ENCODE measurements at regions not wholly inside any gene's neighbourhood (a gene's known extent, or its start where the extent isn't known, plus 50 kb on each side); places are given as distances from the start of the nearest gene placed in this dataset.

DNA sequence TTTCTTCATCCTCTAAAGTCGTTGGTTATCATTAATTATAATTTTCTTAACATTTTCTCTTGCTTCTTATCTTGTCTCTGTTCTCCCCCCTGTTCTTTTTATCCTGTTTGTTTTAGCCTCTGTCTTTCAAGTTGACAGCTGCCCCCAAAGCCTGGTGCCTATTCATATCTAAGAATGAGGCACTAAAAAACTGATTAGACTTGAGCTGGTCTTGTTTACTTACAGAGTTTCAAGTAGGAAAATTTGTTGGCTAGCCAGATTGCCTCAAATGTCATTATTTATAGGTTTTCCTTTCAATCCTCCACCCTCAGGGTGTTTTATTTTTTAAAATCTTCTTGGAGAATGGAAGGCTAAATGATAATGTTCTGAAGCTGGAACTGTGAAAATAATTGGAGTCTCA is 236.0 kb downstream of the UTP18 start:
- DNase-seq: no peak

GRCh38 chr17:51499897-51500296 is 239.6 kb downstream of the UTP18 start:
- DNase-seq: no peak

GRCh38 chr17:51500454-51500853 is 240.1 kb downstream of the UTP18 start:
- DNase-seq: no peak

DNA sequence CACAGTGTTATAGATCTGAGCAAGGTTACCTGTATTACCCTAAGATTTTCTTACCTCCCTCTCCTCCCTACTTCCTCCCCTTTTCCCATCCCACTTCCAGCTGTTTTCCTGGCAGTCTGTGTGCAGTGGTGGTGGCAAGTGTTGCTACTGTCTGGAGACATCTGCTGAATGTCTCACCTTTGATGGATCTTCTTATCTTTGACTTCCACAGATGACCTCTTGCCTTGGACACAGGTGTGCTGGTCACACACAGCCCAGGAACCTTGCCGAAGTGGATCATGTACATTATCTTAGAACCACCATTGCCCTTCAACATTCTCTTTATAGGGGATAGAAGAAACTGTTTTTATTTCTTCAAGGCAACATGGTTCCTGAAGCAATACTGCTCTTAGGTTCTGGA is 245.1 kb downstream of the UTP18 start:
- no peak for DNase-seq

GRCh38 chr17:51507444-51507843 is 247.1 kb downstream of the UTP18 start:
- DNase-seq: no peak

DNA sequence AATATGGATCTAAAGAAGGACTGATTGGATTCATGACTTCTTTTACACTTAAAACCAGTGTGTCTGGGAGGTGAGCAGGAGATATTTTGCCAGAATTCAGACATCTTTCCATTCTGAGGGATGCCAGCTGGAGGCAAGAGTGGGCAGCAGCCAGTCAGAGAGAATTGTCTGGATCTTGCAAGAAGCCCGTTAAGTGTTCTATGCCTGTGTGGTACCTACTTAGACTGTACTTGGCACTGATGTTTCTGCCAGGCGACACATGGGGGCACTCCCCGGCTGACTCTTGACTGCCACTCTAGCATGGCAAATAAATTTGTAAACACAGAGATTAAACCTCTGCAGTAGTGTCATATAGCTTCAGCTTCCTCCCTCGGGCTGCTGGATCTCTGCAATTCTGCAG is 247.7 kb downstream of the UTP18 start:
- no peak for DNase-seq

DNA sequence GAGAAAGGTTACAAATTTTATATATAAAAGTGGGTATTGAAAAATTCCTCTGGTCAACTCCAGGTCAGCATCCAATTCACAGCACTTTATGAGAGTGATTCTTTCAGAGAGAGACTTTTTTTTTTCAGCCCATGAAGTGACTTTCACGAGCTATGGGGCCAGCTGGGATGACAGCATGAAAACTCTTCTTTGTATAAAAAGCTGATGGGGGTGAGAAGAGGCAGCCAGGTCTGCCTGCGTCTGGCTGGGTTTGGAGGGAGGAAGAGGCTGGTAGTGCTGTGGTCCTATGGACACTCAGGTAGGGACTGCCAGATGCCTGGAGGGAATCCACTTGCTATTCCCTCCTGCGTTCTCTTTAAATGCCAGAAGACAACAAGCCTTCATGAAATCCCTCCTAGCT is 250.6 kb downstream of the UTP18 start:
- no peak for DNase-seq

DNA sequence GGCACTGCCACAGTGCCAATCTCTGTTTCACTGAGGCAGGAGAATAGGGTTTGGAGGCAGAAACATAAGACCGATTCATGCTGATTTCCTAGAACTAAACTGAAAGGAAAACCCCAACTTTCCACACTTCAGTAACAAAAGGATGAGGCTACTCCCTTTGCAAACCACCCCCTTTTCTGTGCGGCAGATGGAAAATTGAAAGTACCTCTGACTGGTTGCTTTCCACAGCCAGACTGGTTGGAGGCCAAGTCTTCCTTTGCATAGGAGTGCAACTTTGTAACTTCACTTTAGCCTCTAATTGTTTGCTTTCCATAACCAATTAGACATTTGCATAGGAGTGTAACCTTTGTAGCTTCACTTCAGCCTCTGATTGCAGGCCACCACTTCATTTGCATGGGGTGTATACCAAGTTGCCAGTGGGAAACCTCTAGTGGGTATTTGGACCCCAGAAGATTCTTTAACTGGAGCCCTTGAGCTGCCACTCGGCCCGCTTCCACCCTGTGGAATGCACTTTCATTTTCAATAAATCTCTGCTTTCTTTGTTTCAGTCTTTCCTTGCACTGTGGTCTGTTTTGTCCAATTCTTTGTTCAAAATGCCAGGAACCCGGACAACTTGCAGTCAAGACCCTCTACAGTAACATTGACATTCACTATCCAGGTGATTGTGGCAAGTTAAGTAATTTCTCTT is 252.0 kb downstream of the UTP18 start:
- DNase-seq: no peak

- DNase-seq: no peak
Observed at GRCh38 chr17:51516924-51517323, 256.6 kb downstream of the UTP18 start.

DNA sequence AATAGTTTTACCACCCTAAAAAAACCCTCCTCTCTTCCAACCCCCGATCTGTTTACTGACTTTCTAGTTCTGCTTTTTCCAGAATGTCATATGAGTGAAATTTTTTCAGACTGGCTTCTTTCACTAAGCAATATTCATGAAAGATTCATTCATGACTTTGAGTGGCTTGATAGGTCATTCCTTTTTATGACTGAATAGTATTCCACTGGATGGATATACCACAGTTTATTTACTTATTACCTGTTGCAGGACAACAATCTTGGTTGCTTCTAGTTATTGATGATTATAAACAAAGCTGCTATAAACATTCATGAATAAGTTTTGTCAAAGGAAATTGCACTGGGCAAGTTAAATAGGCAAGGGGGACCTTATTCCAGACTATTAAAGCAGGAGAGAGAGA is 264.2 kb downstream of the UTP18 start:
- no peak for DNase-seq

DNA sequence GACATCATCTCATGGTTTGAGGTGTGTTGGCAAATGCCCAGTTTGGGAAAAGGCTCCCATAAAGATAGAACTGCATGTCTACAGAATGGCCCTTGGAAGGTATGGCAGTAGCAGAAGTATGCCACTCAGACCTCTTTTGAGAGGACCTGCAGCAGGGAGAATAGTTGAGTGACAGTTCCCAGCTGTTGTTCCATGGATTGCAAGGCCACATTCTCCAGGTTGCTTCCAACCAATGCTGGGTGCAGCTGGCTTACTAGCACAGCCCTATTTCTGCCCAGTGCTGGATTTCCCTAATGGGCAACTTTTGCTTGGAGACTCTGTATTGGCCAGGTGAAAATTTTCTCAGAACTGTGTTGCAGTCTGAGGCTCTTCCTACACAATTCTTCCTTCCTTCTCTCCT is 266.2 kb downstream of the UTP18 start:
- DNase-seq: no peak

GRCh38 chr17:51527225-51527982 is 267.1 kb downstream of the UTP18 start:
- DNase-seq: no peak

DNA sequence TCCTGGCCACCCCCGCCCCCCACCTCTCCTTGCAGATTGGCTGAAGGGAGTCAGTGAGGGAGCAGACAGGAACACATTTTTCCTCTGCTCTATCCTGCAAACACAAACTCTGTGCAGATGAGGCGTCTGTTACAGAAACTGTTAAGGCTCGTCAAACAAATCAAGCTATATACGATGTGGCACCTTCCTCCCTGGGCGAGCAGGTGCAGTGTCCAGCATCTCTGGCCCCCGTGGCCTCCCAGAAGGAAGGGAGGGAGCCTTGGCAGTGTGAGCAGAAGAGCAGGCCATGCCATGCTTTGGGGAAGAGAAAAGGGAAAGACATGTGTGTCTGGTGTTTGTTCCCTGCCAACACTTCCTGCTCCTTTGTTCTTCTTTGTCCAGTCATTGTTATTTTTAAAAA is 267.8 kb downstream of the UTP18 start:
- no peak for DNase-seq

- DNase-seq: no peak
Observed at GRCh38 chr17:51533219-51533618, 272.9 kb downstream of the UTP18 start.

- DNase-seq: no peak
Observed at GRCh38 chr17:51533821-51534220, 273.5 kb downstream of the UTP18 start.

- DNase-seq: no peak
Observed at GRCh38 chr17:51536627-51537026, 276.3 kb downstream of the UTP18 start.

DNA sequence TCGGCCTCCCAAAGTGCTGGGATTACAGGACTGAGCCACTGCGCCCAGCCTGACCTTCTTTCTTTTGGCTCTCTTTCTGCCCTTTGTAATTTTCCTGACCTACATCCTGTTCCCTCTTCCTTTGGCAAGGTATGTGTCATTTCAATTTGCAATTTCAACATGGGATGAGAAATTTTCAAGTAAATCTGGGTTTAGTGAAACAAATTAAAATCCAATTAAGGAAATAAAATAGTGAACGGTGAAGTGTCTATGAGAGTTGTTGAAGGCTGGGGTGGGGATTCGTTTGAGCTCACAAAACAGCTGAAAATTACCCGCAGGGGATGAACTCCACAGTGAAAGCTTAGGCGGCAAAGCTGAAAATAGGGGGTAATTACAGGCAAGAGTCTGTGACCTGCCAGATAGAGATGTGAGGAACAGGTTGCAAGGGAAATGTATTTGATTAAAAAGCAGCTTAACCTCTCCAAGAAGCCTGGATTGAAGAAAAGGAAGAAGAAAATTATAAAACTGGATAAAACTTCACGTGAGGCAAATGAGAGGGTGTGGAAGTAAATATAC is 277.7 kb downstream of the UTP18 start:
- DNase-seq: no peak

DNA sequence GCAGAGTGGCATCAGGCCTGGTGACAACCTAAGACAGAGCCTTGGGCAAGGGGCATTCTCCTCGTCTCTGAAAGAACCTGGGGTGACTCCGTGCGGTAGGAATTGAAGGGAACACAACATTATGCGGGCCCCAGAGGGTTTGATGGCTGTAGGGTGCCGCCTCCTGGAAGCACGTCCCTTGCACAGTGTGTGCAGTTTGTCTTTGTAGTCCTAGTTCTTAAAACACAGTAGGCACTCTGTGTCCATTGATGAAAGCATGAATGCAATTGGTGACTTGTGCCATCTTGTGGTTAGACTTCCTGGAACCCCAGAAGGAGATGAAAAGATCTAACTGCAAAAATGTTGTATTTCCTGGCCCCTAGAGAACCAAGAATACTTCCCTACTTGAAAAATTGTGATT is 279.8 kb downstream of the UTP18 start:
- DNase-seq: no peak

DNA sequence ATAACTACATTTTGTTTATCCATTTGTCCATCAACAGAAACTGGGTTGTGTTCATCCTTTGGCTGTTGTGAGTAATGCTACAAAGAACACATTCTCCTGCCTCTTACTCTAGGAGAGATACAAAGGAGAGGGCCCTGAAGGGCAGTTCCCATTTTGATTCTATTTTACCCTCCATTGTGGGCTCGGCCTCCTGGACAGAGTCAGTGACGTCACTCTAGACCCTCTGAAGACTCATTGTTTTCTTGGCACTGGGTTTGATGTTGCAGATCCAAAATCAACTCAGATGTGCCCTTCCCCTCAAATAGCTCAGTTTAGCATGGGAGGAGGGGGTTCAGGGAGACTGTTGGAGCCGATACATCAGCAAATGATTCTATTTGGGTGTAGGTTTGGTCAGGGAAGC is 280.9 kb downstream of the UTP18 start:
- no peak for DNase-seq

DNA sequence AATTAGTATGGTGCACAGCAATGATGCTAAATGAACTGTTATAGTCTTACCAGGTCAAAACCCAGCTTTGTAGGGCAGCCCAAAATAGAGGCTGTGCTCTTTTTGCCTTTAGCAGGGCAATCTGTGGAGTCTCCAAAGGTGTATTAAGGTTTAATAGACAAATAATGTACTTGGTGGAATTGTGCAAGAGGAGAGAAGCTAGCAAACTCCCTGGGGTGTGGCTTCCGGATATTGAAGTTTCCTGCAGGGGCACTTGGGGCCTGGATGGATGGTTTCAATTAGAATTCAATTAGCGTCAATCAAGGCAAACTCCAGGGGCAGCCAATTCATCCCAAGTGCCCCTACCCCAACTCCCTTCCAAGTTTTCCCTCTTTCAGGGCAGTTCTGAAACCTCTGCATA is 285.8 kb downstream of the UTP18 start:
- no peak for DNase-seq

DNA sequence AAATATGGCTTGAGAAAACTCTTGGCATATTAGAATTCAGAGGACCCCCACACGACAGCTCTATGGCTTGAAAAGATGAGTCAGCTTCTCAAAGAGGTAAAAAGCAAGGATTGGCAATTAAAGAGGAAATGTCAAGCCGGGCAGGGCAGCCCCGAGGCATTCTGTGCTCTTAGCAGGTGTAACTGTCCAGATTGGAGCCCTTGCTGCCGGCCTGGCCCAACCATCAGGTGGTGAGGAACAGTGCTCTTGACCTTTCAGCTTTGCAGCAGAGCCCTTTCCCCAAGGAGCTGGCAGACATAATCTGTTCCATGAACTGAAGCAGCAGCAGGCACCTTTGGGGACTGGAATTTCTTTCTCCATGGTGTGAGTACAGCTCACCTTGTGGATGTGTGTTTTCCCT is 287.8 kb downstream of the UTP18 start:
- DNase-seq: no peak

DNA sequence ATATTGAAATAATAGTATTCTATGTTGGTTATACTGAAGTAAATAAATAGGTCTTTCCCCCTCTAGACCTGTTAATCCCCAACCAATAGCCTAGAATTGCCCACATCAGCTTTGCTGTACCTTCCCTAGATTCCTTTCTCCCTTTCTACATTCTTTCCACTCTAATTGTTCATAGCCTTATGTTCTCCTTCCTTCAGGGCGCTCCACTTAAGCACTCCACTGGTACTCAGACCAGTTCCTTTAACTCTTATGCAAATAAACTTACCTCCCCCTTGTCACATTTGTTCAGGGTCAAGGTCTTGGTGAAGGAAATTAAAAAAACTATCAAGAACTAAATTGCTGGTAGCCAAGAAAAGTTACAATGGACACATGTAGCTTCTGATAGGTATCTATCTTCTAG is 294.8 kb downstream of the UTP18 start:
- DNase-seq: no peak

GRCh38 chr17:51559778-51560177 is 299.4 kb downstream of the UTP18 start:
- DNase-seq: no peak

DNA sequence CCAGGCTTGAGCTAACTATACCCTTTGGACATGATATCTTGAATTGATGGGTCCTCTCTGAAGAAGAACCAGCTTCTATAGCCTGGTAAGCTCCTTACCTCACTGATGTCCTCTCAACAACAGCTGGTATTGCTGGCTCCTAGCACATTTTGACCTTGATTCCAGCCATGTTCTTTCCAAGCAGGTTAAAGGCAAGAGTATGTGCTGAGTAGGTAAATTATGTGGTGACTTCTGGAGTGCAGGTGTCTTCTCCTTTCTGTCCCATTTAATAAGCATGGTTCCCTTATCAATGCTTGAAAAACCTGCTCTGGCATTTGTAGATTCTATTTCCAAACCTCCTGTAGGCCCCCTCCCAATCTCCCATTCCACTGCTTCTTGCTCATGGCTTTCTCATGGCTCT is 300.1 kb downstream of the UTP18 start:
- no peak for DNase-seq

DNA sequence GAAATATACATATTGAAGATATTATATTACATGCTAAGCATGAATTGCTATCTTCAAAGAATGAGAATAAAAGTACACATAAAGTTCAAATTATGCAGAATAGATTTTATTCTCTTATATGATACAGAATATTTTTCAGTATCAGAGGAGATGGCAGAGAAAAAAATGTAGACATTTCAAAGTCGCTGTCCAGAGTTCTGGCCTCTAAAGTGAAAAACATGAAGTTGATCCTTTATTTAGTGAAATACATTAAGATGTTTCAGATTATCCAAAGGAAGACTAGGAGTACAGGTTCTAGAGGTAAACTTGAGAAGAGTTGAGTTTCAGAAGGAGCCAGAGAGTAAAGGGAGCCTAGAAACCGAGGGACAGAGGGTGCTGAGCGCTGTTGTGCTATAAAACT is 303.6 kb downstream of the UTP18 start:
- no peak for DNase-seq
